GM12891 (cell line): ENCODE measurements at regions not wholly inside any gene's neighbourhood (a gene's known extent, or its start where the extent isn't known, plus 50 kb on each side); places are given as distances from the start of the nearest gene placed in this dataset.

ENCODE experiments used
- DNase-seq: peaks from one replicate; pipeline ENCODE4 v3.0.0; 2011; ENCODE audit warnings: low spot score; ENCODE audit not compliant: insufficient read length
- FAIRE-seq: peaks from 2 replicates; lab custom pipeline; 2011; peaks lifted over from hg19 to GRCh38; lab: Jason Lieb, UNC
- PAX5 ChIP-seq: IDR thresholded peaks from 2 replicates; pipeline ENCODE4 v1.6.1; 2011; ENCODE audit warnings: low read length, moderate library complexity, mild to moderate bottlenecking; ENCODE audit not compliant: insufficient read depth, severe bottlenecking
- POLR2A ChIP-seq: IDR thresholded peaks from 2 replicates; pipeline ENCODE4 v1.6.1; 2011; ENCODE audit warnings: low read depth, low read length, control low read depth
- POLR2AphosphoS5 ChIP-seq: IDR thresholded peaks from 2 replicates; pipeline ENCODE4 v1.6.1; 2011; ENCODE audit warnings: low read depth, low read length, control low read depth
- POU2F2 ChIP-seq: IDR thresholded peaks from 2 replicates; pipeline ENCODE4 v1.6.1; 2011; ENCODE audit warnings: low read depth, mild to moderate bottlenecking, control low read depth, low read length, moderate library complexity
- SPI1 ChIP-seq: IDR thresholded peaks from 2 replicates; pipeline ENCODE4 v1.6.1; 2011; ENCODE audit warnings: low read depth, low read length, control low read depth
- TAF1 ChIP-seq: IDR thresholded peaks from 2 replicates; pipeline ENCODE4 v1.6.1; 2011; ENCODE audit warnings: low read depth, low read length, control low read depth

- TF ChIP-seq POU2F2 (no peak), SPI1 (no peak), POLR2AphosphoS5 (no peak), POLR2A (no peak), PAX5 (no peak), TAF1 (no peak)
- no peak for FAIRE-seq
- DNase-seq: no peak
These were observed 75.6 kb upstream of the NAALADL2 start for GRCh38 chr3:174783502-174783901.

DNA sequence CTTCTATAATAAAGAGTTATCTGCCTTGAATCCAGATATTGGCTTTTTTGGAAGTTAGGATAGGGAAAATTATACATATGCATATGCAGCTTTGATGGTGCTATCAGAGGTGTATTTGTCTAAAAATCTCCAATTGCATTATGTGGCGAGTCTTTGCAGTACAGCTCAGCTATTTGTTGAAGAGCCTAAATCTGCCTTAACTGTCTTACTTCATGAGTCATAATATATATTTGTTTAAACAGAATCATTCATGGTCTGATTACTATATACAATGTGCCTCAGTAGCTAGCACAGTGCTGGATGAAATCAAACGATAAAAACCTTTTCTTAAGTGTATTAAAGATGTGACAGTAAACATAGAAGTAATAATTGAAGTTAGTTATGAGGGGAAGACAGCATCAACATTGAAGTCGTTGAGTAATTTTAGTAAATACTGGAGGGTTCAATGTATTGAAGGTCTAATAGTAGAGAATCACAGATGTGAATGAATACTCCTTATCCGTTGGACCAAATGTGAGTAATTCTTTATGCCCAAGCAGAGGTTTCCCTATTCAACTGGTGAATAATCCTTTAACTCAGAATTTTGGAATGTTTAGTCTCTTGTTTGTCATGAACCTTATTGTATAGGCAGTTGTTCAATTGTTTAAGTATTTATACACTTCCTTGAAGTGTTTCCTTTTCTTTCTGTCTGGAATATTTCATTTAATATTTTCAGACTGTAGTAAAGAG, 74.8 kb upstream of the NAALADL2 start:
- DNase-seq (no peak), FAIRE-seq (no peak)
- TF ChIP-seq PAX5 (no peak), POU2F2 (no peak), POLR2AphosphoS5 (no peak), POLR2A (no peak), TAF1 (no peak), SPI1 (no peak)

GRCh38 chr3:174786825-174787224, 72.3 kb upstream of the NAALADL2 start:
- TF ChIP-seq PAX5 (no peak), POU2F2 (no peak), POLR2A (no peak), SPI1 (no peak), POLR2AphosphoS5 (no peak), TAF1 (no peak)
- DNase-seq: no peak
- no peak for FAIRE-seq

- TF ChIP-seq POLR2A: no peak
- no peak for TF ChIP-seq TAF1
- no peak for TF ChIP-seq SPI1
- TF ChIP-seq POU2F2: no peak
- no peak for TF ChIP-seq POLR2AphosphoS5
- no peak for TF ChIP-seq PAX5
- FAIRE-seq (no peak), DNase-seq (no peak)
These were observed 68.0 kb upstream of the NAALADL2 start for GRCh38 chr3:174791161-174791560.

DNA sequence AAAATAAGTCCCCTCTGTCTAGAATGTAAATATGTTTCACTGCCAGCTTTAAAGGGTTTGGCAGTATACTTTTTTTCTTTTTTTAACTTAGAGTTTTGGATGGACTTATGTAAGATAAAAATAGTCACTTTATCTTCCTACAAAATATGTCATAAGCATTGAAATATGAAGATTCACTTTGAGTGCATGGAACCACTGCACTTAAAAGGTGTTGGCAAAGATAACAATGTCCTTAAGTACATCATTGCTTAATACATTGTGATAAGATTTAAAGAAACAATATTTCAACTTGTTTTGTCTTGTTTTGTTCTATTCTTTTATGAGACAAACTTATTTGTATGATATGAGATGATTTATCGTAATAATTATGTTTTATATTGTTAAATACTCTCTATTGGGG, 66.3 kb upstream of the NAALADL2 start:
- DNase-seq (no peak), FAIRE-seq (no peak)
- no peak for TF ChIP-seq POLR2A
- no peak for TF ChIP-seq POU2F2
- TF ChIP-seq SPI1: no peak
- TF ChIP-seq PAX5: no peak
- TF ChIP-seq POLR2AphosphoS5: no peak
- TF ChIP-seq TAF1: no peak
